Activated naive CD8-positive, alpha-beta T cell treated with anti-CD3 and anti-CD28 coated beads for 36 hours (primary cell): ENCODE measurements at regions not wholly inside any gene's neighbourhood (a gene's known extent, or its start where the extent isn't known, plus 50 kb on each side); places are given as distances from the start of the nearest gene placed in this dataset.

Experiments
- DNase-seq: peaks from one replicate; pipeline ENCODE4 v3.0.0; 2021
- H3K27ac Mint-ChIP-seq: one replicate; pipeline ENCODE4 v1.8.0; 2022; ENCODE audit warnings: mild to moderate bottlenecking, moderate library complexity, mixed read lengths
- H3K27me3 Mint-ChIP-seq: one replicate; pipeline ENCODE4 v1.8.0; 2022; ENCODE audit warnings: mild to moderate bottlenecking, mixed read lengths
- H3K36me3 Mint-ChIP-seq: one replicate; pipeline ENCODE4 v1.8.0; 2021; ENCODE audit warnings: mild to moderate bottlenecking, mixed read lengths
- H3K4me1 Mint-ChIP-seq: one replicate; pipeline ENCODE4 v1.8.0; 2021; ENCODE audit warnings: mixed read lengths
- H3K4me3 Mint-ChIP-seq: one replicate; pipeline ENCODE4 v1.8.0; 2022; ENCODE audit warnings: mild to moderate bottlenecking, moderate library complexity, mixed read lengths
- H3K9me3 Mint-ChIP-seq: one replicate; pipeline ENCODE4 v1.8.0; 2022; ENCODE audit warnings: mixed read lengths

- H3K27me3 Mint-ChIP-seq, result peaks cover 21% of the 10 kb centered on the region
- no peaks in the 10 kb centered on the region for H3K9me3 Mint-ChIP-seq
- no peak overlapping the region for H3K27ac Mint-ChIP-seq
- H3K36me3 Mint-ChIP-seq, result no peaks in the 10 kb centered on the region
- no peaks in the 10 kb centered on the region for H3K4me1 Mint-ChIP-seq
- no peak overlapping the region for H3K4me3 Mint-ChIP-seq
- no peak for DNase-seq
These were observed 131.7 kb downstream of the EMX2 start for GRCh38 chr10:117674201-117674600.

DNA sequence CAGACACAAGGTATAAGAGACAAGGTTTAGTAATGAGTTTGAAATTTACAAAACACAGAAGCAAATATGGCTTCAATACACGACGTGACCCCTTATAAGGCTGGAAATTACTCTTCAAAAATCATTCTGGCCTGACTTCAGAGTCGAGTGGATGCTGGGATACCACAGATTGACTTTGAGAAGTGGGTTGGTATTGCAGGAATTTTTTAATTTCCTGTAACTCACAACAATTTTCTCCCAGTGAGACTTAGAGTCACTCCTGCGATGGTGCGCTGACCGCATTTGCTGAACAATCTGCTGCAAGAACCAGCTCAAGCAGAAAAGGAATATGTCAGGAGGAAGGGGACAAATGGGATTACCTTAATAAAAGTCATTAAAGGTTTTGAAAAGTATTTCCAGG is 132.1 kb downstream of the EMX2 start:
- Mint-ChIP-seq H3K27ac (no peak overlapping the region), H3K36me3 (no peaks in the 10 kb centered on the region)
- no peak for DNase-seq

DNA sequence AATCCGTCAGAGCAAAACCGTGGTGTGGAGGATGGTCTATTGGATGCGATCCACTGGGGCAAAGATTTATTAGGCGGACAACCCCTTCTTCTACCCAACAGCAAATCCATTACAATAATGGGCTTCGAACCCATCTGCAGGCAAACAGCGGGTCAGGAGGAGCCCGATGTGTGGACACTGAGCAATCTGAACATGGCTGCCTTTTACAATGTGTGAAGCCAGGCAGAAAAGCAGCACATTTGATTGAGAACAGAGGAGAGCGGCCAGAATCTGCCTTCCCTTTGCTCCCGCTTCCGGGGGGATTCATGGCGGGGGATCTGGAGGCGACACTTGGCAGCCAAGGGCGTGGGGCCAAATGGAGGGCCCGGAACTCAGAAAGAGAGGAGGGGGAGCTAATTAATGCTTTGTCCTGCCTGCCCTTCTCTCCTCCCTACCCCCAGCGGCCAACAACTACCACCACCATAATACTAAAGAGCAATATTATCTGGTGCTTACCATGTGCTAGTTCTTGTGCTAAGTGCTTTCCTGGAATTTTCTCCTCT is 133.0 kb downstream of the EMX2 start:
- H3K27me3 Mint-ChIP-seq, result peaks cover 21% of the 10 kb centered on the region
- no peaks in the 10 kb centered on the region for H3K4me1 Mint-ChIP-seq
- no peak overlapping the region for H3K4me3 Mint-ChIP-seq
- H3K36me3 Mint-ChIP-seq, result no peaks in the 10 kb centered on the region
- DNase-seq, result no peak
- no peak overlapping the region for H3K27ac Mint-ChIP-seq
- H3K9me3 Mint-ChIP-seq, result no peaks in the 10 kb centered on the region

More for the DNA sequence above, 132.1 kb downstream of the EMX2 start:
- no peak overlapping the region for H3K4me3 Mint-ChIP-seq
- no peaks in the 10 kb centered on the region for H3K9me3 Mint-ChIP-seq
- peaks cover 21% of the 10 kb centered on the region for H3K27me3 Mint-ChIP-seq
- H3K4me1 Mint-ChIP-seq, result no peaks in the 10 kb centered on the region

GRCh38 chr10:117677239-117677638 is 134.7 kb downstream of the EMX2 start:
- Mint-ChIP-seq H3K4me1 (no peaks in the 10 kb centered on the region), H3K9me3 (no peaks in the 10 kb centered on the region), H3K4me3 (no peak overlapping the region), H3K36me3 (no peaks in the 10 kb centered on the region), H3K27me3 (peaks cover 21% of the 10 kb centered on the region), H3K27ac (no peak overlapping the region)
- DNase-seq, result no peak

DNA sequence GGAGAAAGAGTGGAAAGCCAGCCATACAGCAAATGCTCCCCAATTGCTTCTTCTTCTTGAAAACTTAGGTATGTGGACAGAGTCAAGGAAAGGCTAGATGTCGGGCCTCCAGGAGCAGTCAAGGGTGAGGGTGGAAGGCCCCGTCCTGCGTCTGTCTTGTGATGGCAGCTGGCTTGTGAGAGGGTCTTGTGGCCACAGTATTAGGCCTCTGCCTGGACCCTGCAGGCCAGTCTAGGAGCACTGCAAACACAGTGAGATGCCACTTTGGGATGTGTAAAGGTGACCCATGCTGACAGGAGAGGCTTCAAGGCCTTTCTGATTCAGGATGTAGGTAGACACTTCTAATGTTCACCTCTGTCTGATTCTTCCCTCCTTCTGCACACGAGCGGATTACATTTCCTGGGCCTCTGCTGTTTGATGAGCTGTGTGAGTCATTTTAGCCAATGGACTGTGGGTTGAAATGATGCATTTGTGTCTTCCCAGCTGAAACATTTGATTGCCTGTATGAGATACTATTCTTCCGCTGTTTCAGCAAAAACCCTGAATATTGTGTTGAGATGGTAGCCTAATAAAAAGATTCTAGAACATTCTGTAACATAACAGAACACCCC is 135.4 kb downstream of the EMX2 start:
- no peak for DNase-seq
- H3K4me3 Mint-ChIP-seq, result no peak overlapping the region
- H3K27me3 Mint-ChIP-seq, result peaks cover 21% of the 10 kb centered on the region
- no peaks in the 10 kb centered on the region for H3K36me3 Mint-ChIP-seq
- no peak overlapping the region for H3K27ac Mint-ChIP-seq
- H3K9me3 Mint-ChIP-seq, result no peaks in the 10 kb centered on the region
- no peaks in the 10 kb centered on the region for H3K4me1 Mint-ChIP-seq

- no peak overlapping the region for H3K4me3 Mint-ChIP-seq
- H3K4me1 Mint-ChIP-seq, result no peaks in the 10 kb centered on the region
- no peaks in the 10 kb centered on the region for H3K9me3 Mint-ChIP-seq
- DNase-seq, result no peak
- no peaks in the 10 kb centered on the region for H3K36me3 Mint-ChIP-seq
- peaks cover 22% of the 10 kb centered on the region for H3K27me3 Mint-ChIP-seq
- no peak overlapping the region for H3K27ac Mint-ChIP-seq
These were observed 138.1 kb downstream of the EMX2 start for GRCh38 chr10:117680601-117681000.

DNA sequence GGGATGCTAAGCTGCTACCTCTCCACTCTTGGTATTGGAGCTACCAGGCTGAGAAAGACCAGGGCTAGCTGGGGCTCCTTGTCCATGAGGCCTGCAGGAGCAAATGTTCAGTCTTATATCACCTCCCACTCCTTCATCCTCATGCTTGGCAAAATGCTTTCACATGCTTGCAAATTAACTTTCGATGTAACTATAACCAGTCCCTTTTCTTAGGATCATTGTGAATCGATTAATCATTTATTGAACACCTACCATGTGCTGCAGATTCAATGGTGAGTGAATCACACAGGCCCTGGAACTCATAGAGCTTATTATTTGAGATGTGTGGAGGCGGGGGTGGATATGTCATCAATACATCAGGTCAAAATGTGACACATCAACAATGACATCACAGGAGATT is 138.6 kb downstream of the EMX2 start:
- Mint-ChIP-seq H3K9me3 (no peaks in the 10 kb centered on the region), H3K4me1 (no peaks in the 10 kb centered on the region), H3K27me3 (peaks cover 25% of the 10 kb centered on the region), H3K4me3 (no peak overlapping the region), H3K27ac (no peak overlapping the region), H3K36me3 (no peaks in the 10 kb centered on the region)
- no peak for DNase-seq

DNA sequence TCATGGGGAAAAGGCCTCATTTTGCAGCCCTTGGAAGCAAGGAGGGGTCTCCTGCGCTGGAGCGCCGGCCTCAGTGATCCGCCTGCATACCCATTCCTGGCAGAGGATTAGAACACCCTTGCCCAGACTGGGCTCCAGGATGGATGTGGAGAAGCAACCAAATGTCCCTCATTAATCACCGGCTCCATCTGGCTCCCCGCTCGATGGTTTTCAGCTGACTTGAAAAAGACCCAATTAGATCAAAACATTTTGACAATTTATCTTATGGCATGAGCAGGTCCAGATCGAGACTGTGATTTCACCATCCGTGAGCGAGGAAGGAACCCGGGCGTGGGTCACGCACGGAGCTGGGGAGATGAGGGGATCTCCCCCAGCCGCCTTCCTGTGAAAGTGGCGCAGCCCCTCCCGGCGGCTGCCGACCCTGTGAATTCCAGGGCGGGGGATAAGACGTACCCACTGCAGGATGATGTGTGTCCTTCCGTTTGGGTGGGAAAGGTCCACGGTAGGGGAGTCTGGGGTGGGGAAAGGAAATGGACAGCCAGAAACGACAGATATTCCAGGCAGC is 141.6 kb downstream of the EMX2 start:
- H3K9me3 Mint-ChIP-seq, result no peaks in the 10 kb centered on the region
- no peak overlapping the region for H3K27ac Mint-ChIP-seq
- DNase-seq, result no peak
- no peak overlapping the region for H3K4me3 Mint-ChIP-seq
- H3K36me3 Mint-ChIP-seq, result no peaks in the 10 kb centered on the region
- H3K27me3 Mint-ChIP-seq, result peaks cover 17% of the 10 kb centered on the region
- H3K4me1 Mint-ChIP-seq, result no peaks in the 10 kb centered on the region

- H3K27ac Mint-ChIP-seq, result no peak overlapping the region
- no peaks in the 10 kb centered on the region for H3K9me3 Mint-ChIP-seq
- no peaks in the 10 kb centered on the region for H3K36me3 Mint-ChIP-seq
- H3K27me3 Mint-ChIP-seq, result peaks cover 17% of the 10 kb centered on the region
- H3K4me3 Mint-ChIP-seq, result no peak overlapping the region
- H3K4me1 Mint-ChIP-seq, result no peaks in the 10 kb centered on the region
- no peak for DNase-seq
These were observed 142.2 kb downstream of the EMX2 start for GRCh38 chr10:117684672-117685211.

- Mint-ChIP-seq H3K9me3 (no peaks in the 10 kb centered on the region), H3K4me3 (no peak overlapping the region), H3K27ac (no peak overlapping the region), H3K4me1 (no peaks in the 10 kb centered on the region), H3K36me3 (no peaks in the 10 kb centered on the region), H3K27me3 (peaks cover 17% of the 10 kb centered on the region)
- no peak for DNase-seq
These were observed 142.9 kb downstream of the EMX2 start for GRCh38 chr10:117685431-117685830.

DNA sequence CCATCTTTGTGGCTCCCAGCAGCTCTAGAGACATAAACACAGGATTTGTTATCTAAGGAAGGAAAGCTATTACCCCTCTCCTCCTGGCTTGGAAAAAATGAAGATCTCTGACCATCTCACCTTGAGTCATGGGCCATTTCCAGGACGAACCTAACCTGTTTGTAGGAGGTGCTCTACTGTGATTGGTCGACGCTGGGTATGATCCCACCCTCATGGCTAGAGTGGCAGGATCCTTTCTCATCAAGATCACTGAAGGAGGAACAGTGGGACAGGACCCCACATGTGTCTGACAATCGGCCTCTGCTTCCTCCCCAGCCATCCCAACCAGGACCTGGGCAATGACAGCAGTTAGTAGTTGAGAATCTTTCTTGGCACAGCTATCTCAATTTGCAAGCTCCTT is 144.1 kb downstream of the EMX2 start:
- DNase-seq, result no peak
- H3K36me3 Mint-ChIP-seq, result no peaks in the 10 kb centered on the region
- no peak overlapping the region for H3K27ac Mint-ChIP-seq
- H3K4me1 Mint-ChIP-seq, result no peaks in the 10 kb centered on the region
- H3K4me3 Mint-ChIP-seq, result no peak overlapping the region
- peaks cover 17% of the 10 kb centered on the region for H3K27me3 Mint-ChIP-seq
- no peaks in the 10 kb centered on the region for H3K9me3 Mint-ChIP-seq

GRCh38 chr10:117688358-117688757 is 145.8 kb downstream of the EMX2 start:
- Mint-ChIP-seq H3K4me3 (no peak overlapping the region), H3K27ac (no peak overlapping the region), H3K9me3 (no peaks in the 10 kb centered on the region), H3K36me3 (no peaks in the 10 kb centered on the region), H3K27me3 (peaks cover 17% of the 10 kb centered on the region), H3K4me1 (no peaks in the 10 kb centered on the region)
- no peak for DNase-seq

DNA sequence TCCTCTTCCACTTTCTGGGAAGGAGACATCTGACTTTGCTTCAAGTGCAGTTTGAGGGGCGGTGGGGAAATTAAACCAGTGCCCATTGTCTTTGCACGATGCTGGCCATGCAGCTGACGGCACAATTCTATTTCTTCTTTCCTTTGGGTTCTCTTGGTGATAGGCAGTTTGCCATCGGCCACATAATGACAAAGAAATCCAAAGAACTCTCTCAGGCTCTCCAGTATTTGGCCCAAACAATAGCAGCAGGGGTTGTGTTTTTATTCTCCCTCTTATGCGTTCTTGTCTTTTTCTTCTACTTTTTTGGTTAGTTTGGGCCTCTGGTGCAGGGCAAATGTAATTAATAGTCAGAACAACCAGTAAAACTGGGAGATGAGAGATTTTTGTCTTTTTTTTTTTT is 147.0 kb downstream of the EMX2 start:
- DNase-seq, result no peak
- Mint-ChIP-seq H3K4me3 (no peak overlapping the region), H3K4me1 (no peaks in the 10 kb centered on the region), H3K27me3 (peaks cover 17% of the 10 kb centered on the region), H3K36me3 (no peaks in the 10 kb centered on the region), H3K27ac (no peak overlapping the region), H3K9me3 (no peaks in the 10 kb centered on the region)

DNA sequence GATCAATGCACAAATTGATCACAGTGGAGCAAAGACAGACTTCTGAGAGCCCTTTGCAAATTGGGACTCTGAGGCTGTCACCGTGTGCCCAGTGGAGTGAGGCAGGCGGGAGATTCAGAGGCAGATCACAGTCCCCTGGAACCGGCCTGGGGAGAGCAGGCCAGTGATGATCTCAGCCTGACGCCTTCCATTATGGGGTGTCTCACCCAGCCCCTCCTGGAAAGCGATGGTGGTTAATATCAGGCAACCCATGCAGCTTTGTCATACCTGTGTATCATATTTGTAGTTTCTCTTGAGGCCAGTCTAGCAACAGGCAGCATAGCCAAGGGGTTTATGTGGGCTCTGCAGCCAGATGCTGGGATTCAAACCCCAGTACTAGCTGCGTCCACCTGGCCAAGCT is 147.8 kb downstream of the EMX2 start:
- Mint-ChIP-seq H3K36me3 (no peaks in the 10 kb centered on the region), H3K27ac (no peak overlapping the region), H3K4me3 (no peak overlapping the region), H3K9me3 (no peaks in the 10 kb centered on the region), H3K4me1 (no peaks in the 10 kb centered on the region), H3K27me3 (peaks cover 13% of the 10 kb centered on the region)
- no peak for DNase-seq

GRCh38 chr10:117694190-117694589 is 151.6 kb downstream of the EMX2 start:
- H3K36me3 Mint-ChIP-seq, result no peaks in the 10 kb centered on the region
- no peaks in the 10 kb centered on the region for H3K9me3 Mint-ChIP-seq
- no peak overlapping the region for H3K4me3 Mint-ChIP-seq
- H3K27ac Mint-ChIP-seq, result no peak overlapping the region
- DNase-seq, result no peak
- peaks cover 11% of the 10 kb centered on the region for H3K27me3 Mint-ChIP-seq
- no peaks in the 10 kb centered on the region for H3K4me1 Mint-ChIP-seq

GRCh38 chr10:117697402-117697801 is 154.9 kb downstream of the EMX2 start:
- DNase-seq, result no peak
- no peaks in the 10 kb centered on the region for H3K36me3 Mint-ChIP-seq
- no peaks in the 10 kb centered on the region for H3K4me1 Mint-ChIP-seq
- no peak overlapping the region for H3K27ac Mint-ChIP-seq
- no peak overlapping the region for H3K4me3 Mint-ChIP-seq
- peaks cover 15% of the 10 kb centered on the region for H3K27me3 Mint-ChIP-seq
- no peaks in the 10 kb centered on the region for H3K9me3 Mint-ChIP-seq
